AG10803 (cell line): ENCODE measurements at regions not wholly inside any gene's neighbourhood (a gene's known extent, or its start where the extent isn't known, plus 50 kb on each side); places are given as distances from the start of the nearest gene placed in this dataset.

ENCODE experiments used
- DNase-seq: peaks from one replicate; pipeline ENCODE4 v3.0.0; 2010; ENCODE audit warnings: low read depth
- H3K4me3 ChIP-seq: 2 replicates; pipeline ENCODE4 v1.5.1; 2011; ENCODE audit warnings: mild to moderate bottlenecking, low read length, control low read depth
- TF ChIP-seq, protein P1 (sequence below): conservative IDR thresholded peaks from 2 replicates; pipeline ENCODE4 v1.5.1; 2011; ENCODE audit warnings: mild to moderate bottlenecking, low read length, control low read depth, inconsistent platforms

DNA sequence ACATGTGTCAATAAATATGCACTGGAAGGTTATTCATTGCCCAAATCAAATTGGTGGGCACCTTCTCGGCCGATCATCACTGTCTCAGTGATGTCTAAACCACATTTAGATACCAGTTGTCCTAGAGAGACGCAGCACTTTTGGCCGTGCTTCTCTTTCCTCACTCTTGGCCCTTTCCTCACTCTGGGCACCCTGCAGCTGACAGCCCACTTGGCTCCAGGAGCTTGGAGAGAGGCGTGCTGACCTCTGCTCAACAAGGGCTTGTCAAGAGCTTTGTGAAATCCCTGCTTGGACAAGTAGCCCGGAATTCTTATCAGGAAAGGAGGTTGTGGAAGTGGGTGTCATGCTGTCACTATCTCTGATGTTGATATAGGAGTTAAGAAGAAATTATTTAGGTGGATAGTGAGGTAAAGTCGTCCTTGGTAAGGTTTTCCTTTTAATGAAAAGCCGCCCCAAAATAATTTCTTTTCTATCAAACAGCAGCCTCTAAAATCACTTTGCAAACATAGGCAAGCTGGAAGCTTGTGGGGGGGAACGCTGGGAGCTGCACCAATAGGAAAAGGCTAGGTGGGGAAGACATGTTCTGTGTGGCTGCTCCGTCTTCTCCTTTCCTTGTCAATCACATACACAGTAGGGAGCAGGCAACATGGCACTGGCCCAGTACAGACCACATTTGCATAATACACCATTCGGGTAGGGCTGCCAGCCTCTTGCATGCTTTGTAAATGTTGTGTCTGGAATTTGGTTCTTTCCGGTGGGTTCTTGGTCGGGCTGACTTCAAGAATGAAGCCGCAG, 126.8 kb upstream of the UBE3A start:
- H3K4me3 ChIP-seq: no peak overlapping the region
- no peak for DNase-seq
- TF ChIP-seq, protein P1, sequence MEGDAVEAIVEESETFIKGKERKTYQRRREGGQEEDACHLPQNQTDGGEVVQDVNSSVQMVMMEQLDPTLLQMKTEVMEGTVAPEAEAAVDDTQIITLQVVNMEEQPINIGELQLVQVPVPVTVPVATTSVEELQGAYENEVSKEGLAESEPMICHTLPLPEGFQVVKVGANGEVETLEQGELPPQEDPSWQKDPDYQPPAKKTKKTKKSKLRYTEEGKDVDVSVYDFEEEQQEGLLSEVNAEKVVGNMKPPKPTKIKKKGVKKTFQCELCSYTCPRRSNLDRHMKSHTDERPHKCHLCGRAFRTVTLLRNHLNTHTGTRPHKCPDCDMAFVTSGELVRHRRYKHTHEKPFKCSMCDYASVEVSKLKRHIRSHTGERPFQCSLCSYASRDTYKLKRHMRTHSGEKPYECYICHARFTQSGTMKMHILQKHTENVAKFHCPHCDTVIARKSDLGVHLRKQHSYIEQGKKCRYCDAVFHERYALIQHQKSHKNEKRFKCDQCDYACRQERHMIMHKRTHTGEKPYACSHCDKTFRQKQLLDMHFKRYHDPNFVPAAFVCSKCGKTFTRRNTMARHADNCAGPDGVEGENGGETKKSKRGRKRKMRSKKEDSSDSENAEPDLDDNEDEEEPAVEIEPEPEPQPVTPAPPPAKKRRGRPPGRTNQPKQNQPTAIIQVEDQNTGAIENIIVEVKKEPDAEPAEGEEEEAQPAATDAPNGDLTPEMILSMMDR: no peak

DNA sequence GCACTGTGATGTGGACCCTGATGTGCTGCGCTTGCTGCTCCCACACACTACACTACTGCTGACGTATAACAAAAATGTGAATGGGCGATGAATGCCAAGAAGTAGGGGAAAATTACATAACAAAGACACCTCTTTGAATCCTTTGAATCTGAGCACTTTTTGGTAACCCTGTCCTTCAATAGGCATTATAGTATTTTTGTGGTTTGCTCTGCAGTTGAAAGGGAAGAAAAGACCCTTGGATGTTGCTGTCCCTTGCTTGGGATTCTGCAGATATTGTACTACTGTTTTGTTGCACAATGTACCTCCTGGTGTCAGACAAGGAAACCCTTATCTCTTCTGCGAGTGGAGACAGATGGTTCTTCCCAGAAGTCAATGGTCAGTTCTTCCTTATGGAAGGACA, 124.8 kb upstream of the UBE3A start:
- TF ChIP-seq, protein P1: no peak
- no peak overlapping the region for H3K4me3 ChIP-seq
- DNase-seq: no peak

DNA sequence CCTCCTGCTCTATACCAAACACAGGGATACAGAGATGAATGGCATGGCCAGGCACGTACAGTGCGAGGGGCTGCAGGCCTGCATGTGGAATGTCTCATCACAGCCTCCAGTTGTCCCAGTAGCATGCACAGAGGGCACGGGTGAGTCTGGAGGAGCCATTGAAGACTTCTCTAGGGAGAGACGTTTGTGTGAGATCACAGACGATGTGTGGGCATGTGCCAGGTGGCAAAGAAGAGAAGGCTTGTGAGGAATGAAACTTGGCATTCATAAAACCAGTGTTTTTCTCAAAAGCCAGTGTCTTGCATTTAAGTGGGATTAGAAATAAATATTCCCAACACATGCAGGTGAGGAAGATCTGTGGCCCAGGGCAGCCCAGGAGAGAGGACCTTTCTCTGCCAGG, 119.1 kb upstream of the UBE3A start:
- no peak overlapping the region for H3K4me3 ChIP-seq
- TF ChIP-seq, protein P1: no peak
- no peak for DNase-seq

DNA sequence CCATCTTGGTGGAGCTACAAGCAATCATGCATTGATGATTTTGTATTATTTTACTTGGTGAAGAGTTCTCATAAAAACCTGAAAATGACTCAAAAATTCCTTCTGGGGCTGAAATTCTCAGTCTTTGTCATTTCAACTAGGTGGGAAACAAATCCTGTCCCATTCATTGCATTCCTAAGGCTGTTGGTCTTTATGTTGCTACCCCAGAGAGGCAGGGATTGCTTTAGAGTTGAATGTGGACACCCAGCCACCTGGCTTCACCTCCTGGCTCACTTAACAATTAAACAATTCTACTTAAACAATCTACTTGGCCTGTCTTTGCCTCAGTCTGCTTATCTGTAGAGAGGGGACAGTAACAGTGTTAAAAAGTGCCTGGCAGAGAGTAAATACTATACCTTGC, 117.3 kb upstream of the UBE3A start:
- DNase-seq: no peak
- no peak overlapping the region for H3K4me3 ChIP-seq
- TF ChIP-seq, protein P1: no peak

DNA sequence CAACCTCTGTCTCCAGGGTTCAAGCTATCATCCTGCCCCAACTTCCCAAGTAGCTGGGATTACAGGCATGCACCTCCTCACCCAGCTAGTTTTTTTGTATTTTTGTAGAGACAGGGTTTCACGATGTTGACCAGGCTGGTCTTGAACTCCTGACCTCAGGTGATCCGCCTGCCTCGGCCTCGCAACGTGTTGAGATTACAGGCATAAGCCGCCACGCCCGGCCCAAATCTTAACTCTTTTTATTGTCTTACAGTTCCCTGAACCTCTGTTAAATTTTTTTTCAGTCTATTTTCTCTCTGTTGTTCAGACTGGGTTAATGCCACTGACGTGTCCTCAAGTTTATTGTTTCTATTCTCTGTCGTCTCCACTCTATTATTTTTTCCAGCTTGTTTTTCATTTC, 115.8 kb upstream of the UBE3A start:
- H3K4me3 ChIP-seq: no peak overlapping the region
- no peak for DNase-seq
- TF ChIP-seq, protein P1: no peak

DNA sequence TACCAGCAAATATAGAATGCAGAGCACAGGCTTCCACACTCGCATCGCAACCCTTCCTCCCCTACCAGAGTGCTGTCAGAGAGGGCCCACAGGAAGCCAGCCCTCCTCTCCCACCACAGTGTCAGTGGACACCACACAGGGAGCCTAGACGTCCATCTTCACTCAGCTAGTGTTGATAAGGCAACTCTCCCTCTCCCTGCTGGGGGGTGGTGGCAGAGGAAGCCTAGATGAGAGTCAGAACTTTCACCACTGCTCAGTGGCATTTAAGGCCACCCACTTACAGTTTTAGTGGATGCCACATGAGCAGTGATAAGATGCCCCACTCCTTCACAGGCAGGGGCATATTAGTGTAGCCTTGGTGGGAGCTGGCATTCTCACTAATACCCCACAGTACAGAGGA, 109.8 kb upstream of the UBE3A start:
- no peak for DNase-seq
- no peak overlapping the region for H3K4me3 ChIP-seq
- TF ChIP-seq, protein P1: no peak

DNA sequence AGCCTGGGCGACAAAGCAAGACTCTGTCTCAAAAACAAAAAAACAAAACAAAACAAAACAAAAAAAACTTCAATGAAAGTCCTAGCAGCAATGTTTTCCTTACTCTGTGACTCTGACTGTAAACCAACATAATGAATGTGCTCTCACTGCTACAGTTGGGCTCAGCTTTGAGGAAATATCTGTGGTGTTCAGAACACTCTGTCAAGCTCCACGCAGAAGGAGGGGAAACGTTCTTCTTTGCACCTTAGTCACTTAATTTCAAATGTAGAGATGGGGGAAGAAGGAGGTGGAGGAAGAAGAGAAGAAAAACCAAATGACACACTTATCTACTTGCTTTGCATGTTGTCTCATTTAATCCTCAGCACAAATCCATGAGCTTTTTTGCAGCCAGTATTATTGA, 107.1 kb upstream of the UBE3A start:
- no peak overlapping the region for H3K4me3 ChIP-seq
- no peak for DNase-seq
- TF ChIP-seq, protein P1: no peak
